ENCODE measurements at regions not wholly inside any gene's neighbourhood (a gene's known extent, or its start where the extent isn't known, plus 50 kb on each side); places are given as distances from the start of the nearest gene placed in this dataset.

GRCh38 chr9:32331240-32331639, 53.2 kb upstream of the ACO1 start:
- no peak for DNase-seq

- DNase-seq: no peak
Observed at GRCh38 chr9:32334112-32334511, 50.3 kb upstream of the ACO1 start.
